DND-41 (cell line): ENCODE measurements at regions not wholly inside any gene's neighbourhood (a gene's known extent, or its start where the extent isn't known, plus 50 kb on each side); places are given as distances from the start of the nearest gene placed in this dataset.

Experiments used
- ATAC-seq: fragments of 200-7000 bp; cut with Tn5 transposase; 3 replicates; pipeline ENCODE4 v1.9.1; 2021; ENCODE audit warnings: low read depth; ENCODE audit not compliant: insufficient read depth
- DNase-seq: peaks from one replicate; pipeline ENCODE4 v3.0.0-alpha.2; 2020
- H2AFZ ChIP-seq: 2 replicates; pipeline ENCODE4 v1.6.0; 2012; ENCODE audit warnings: low read depth, low read length
- H3K27ac ChIP-seq: 2 replicates; pipeline ENCODE4 v1.5.1; 2012; ENCODE audit warnings: low read length, inconsistent platforms
- H3K27me3 ChIP-seq: fragments of 200-600 bp; sonication (generic); 2 replicates; pipeline ENCODE4 v1.6.0; 2012; ENCODE audit warnings: low read length, mild to moderate bottlenecking, inconsistent platforms; ENCODE audit not compliant: insufficient read depth, poor library complexity
- H3K36me3 ChIP-seq: 2 replicates; pipeline ENCODE4 v1.5.1; 2012; ENCODE audit warnings: low read length, inconsistent platforms; ENCODE audit not compliant: insufficient read depth
- H3K4me1 ChIP-seq: 2 replicates; pipeline ENCODE4 v1.5.1; 2012; ENCODE audit warnings: mild to moderate bottlenecking, low read length; ENCODE audit not compliant: insufficient read depth
- H3K4me2 ChIP-seq: 2 replicates; pipeline ENCODE4 v1.6.0; 2012; ENCODE audit warnings: mild to moderate bottlenecking, moderate library complexity, low read length, inconsistent platforms; ENCODE audit not compliant: insufficient read depth
- H3K4me3 ChIP-seq, 2 experiments: fragments of 200-600 bp in 1 of 2; shearing (Covaris generic) in 1 of 2; 2 replicates each; pipeline ENCODE4 v1.5.1; 2012 to 2016; ENCODE audit warnings: inconsistent platforms in 2 of 2, low read length in 2 of 2, mild to moderate bottlenecking in 2 of 2, low read depth in 1 of 2, moderate library complexity in 1 of 2
- H3K79me2 ChIP-seq: 2 replicates; pipeline ENCODE4 v1.6.0; 2012; ENCODE audit warnings: low read length, inconsistent platforms; ENCODE audit not compliant: insufficient read depth
- H3K9ac ChIP-seq: 2 replicates; pipeline ENCODE4 v1.6.0; 2012; ENCODE audit warnings: low read depth, mild to moderate bottlenecking, inconsistent platforms, low read length, moderate library complexity
- H3K9me3 ChIP-seq: 2 replicates; pipeline ENCODE4 v1.5.1; 2012; ENCODE audit warnings: low read length, moderate library complexity, mild to moderate bottlenecking, inconsistent platforms; ENCODE audit not compliant: insufficient read depth, severe bottlenecking
- H4K20me1 ChIP-seq: 2 replicates; pipeline ENCODE4 v1.6.0; 2012; ENCODE audit warnings: low read length; ENCODE audit not compliant: insufficient read depth
- CTCF ChIP-seq: IDR thresholded peaks from 2 replicates; pipeline ENCODE4 v1.5.1; 2012; ENCODE audit warnings: borderline replicate concordance, low read length, moderate library complexity, mild to moderate bottlenecking; ENCODE audit not compliant: poor library complexity, severe bottlenecking; ENCODE audit errors: extremely low read depth
- EZH2 ChIP-seq: IDR thresholded peaks from 3 replicates; pipeline ENCODE4 v1.6.1; 2012; ENCODE audit warnings: borderline replicate concordance, low read depth, mild to moderate bottlenecking, moderate library complexity, low read length, inconsistent platforms; ENCODE audit not compliant: severe bottlenecking

GRCh38 chr9:71303351-71303750 lies 181.9 kb upstream of the TRPM3 start:
- no peaks in the 10 kb centered on the region for H3K4me1 ChIP-seq
- no peaks in the 10 kb centered on the region for H3K9me3 ChIP-seq
- no peak overlapping the region for H3K4me3 ChIP-seq
- H3K9ac ChIP-seq = no peak overlapping the region
- TF ChIP-seq CTCF (no peak), EZH2 (no peak)
- DNase-seq = no peak
- H3K27me3 ChIP-seq = no peaks in the 10 kb centered on the region
- no peak overlapping the region for H2AFZ ChIP-seq
- ATAC-seq = no peak
- H4K20me1 ChIP-seq = no peaks in the 10 kb centered on the region
- no peaks in the 10 kb centered on the region for H3K36me3 ChIP-seq
- no peak overlapping the region for H3K4me2 ChIP-seq
- H3K79me2 ChIP-seq = no peaks in the 10 kb centered on the region
- H3K27ac ChIP-seq = no peak overlapping the region

- Histone ChIP-seq H3K27ac (no peak overlapping the region), H3K4me3 (no peak overlapping the region), H3K27me3 (no peaks in the 10 kb centered on the region), H3K9ac (no peak overlapping the region), H3K79me2 (no peaks in the 10 kb centered on the region), H3K36me3 (no peaks in the 10 kb centered on the region), H3K4me1 (no peaks in the 10 kb centered on the region), H3K4me2 (no peak overlapping the region), H4K20me1 (no peaks in the 10 kb centered on the region), H3K9me3 (no peaks in the 10 kb centered on the region), H2AFZ (no peak overlapping the region)
- TF ChIP-seq EZH2 = no peak
- TF ChIP-seq CTCF = no peak
- ATAC-seq (no peak), DNase-seq (no peak)
Observed at GRCh38 chr9:71302776-71303175, 181.4 kb upstream of the TRPM3 start.

GRCh38 chr9:71295928-71296327 lies 174.5 kb upstream of the TRPM3 start:
- Histone ChIP-seq H3K9ac (no peak overlapping the region), H3K27me3 (no peaks in the 10 kb centered on the region), H4K20me1 (no peaks in the 10 kb centered on the region), H3K4me1 (no peaks in the 10 kb centered on the region), H3K36me3 (no peaks in the 10 kb centered on the region), H3K4me3 (no peak overlapping the region), H3K4me2 (no peak overlapping the region), H2AFZ (no peak overlapping the region), H3K27ac (no peak overlapping the region), H3K79me2 (no peaks in the 10 kb centered on the region), H3K9me3 (no peaks in the 10 kb centered on the region)
- DNase-seq (no peak), ATAC-seq (no peak)
- no peak for TF ChIP-seq EZH2
- no peak for TF ChIP-seq CTCF

GRCh38 chr9:71286146-71286545 lies 164.7 kb upstream of the TRPM3 start:
- Histone ChIP-seq H3K9me3 (no peaks in the 10 kb centered on the region), H3K9ac (no peak overlapping the region), H3K4me3 (no peak overlapping the region), H3K27me3 (peaks cover 2% of the 10 kb centered on the region), H4K20me1 (no peaks in the 10 kb centered on the region), H3K27ac (no peak overlapping the region), H3K36me3 (no peaks in the 10 kb centered on the region), H2AFZ (no peak overlapping the region), H3K4me2 (no peak overlapping the region), H3K79me2 (no peaks in the 10 kb centered on the region), H3K4me1 (no peaks in the 10 kb centered on the region)
- DNase-seq (no peak), ATAC-seq (no peak)
- no peak for TF ChIP-seq EZH2
- no peak for TF ChIP-seq CTCF
